Body of pancreas (tissue), 4 donors: ENCODE measurements at regions not wholly inside any gene's neighbourhood (a gene's known extent, or its start where the extent isn't known, plus 50 kb on each side); places are given as distances from the start of the nearest gene placed in this dataset.

Experiments
- POLR2A ChIP-seq, 3 donors: fragments of 450-650 bp; IDR thresholded peaks; one replicate each; pipeline ENCODE4 v1.6.1; 2016; ENCODE audit warnings: antibody characterized with exemption in 3 of 3, mild to moderate bottlenecking in 2 of 3
- TF ChIP-seq, protein P1 (sequence below), 7 experiments: fragments of 450-650 bp in 4 of 7; fragments of 200-600 bp in 3 of 7; sonication (generic) in 3 of 7; IDR thresholded peaks; one replicate each; pipeline ENCODE4 v1.5.1; 2016 to 2019; ENCODE audit warnings: antibody characterized with exemption in 7 of 7

GRCh38 chr12:127306604-127307215, 960.3 kb upstream of the TMEM132C start:
- no peak for TF ChIP-seq POLR2A (IDR thresholded peaks at IDR 0.05)
- TF ChIP-seq, protein P1, sequence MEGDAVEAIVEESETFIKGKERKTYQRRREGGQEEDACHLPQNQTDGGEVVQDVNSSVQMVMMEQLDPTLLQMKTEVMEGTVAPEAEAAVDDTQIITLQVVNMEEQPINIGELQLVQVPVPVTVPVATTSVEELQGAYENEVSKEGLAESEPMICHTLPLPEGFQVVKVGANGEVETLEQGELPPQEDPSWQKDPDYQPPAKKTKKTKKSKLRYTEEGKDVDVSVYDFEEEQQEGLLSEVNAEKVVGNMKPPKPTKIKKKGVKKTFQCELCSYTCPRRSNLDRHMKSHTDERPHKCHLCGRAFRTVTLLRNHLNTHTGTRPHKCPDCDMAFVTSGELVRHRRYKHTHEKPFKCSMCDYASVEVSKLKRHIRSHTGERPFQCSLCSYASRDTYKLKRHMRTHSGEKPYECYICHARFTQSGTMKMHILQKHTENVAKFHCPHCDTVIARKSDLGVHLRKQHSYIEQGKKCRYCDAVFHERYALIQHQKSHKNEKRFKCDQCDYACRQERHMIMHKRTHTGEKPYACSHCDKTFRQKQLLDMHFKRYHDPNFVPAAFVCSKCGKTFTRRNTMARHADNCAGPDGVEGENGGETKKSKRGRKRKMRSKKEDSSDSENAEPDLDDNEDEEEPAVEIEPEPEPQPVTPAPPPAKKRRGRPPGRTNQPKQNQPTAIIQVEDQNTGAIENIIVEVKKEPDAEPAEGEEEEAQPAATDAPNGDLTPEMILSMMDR (IDR thresholded peaks at IDR 0.05), result no peak
